ENCODE measurements at regions not wholly inside any gene's neighbourhood (a gene's known extent, or its start where the extent isn't known, plus 50 kb on each side); places are given as distances from the start of the nearest gene placed in this dataset.

- Histone ChIP-seq H3K27me3 (no peaks in the 10 kb centered on the region), H3K36me3 (no peaks in the 10 kb centered on the region), H3K9me3 (no peaks in the 10 kb centered on the region), H3K4me3 (no peak overlapping the region), H3K27ac (no peak overlapping the region), H3K4me1 (no peaks in the 10 kb centered on the region)
- 44% methylated on average over 1 of the region's 1 CpG for WGBS (ENCODE audit: insufficient coverage, low coverage, low lambda C conversion rate, missing lambda C conversion rate)
- intact Hi-C loops (cut with DNase I), result no loop called here
- DNase-seq (no peak), ATAC-seq (no peak)
- TF ChIP-seq CTCF (IDR thresholded peaks at IDR 0.05) (no peak), POLR2A (IDR thresholded peaks at IDR 0.05) (no peak)
Measured at GRCh38 chr10:52383088-52383487, 69.0 kb downstream of the DKK1 start.

- Histone ChIP-seq H3K4me1 (no peaks in the 10 kb centered on the region), H3K27me3 (no peaks in the 10 kb centered on the region), H3K9me3 (no peaks in the 10 kb centered on the region), H3K27ac (no peak overlapping the region), H3K36me3 (no peaks in the 10 kb centered on the region), H3K4me3 (no peak overlapping the region)
- 50% methylated on average over 2 of the region's 2 CpGs for WGBS (ENCODE audit: insufficient coverage, low coverage, low lambda C conversion rate, missing lambda C conversion rate)
- intact Hi-C loops (cut with DNase I), result no loop called here
- DNase-seq (no peak), ATAC-seq (no peak)
- no peak for TF ChIP-seq CTCF (IDR thresholded peaks at IDR 0.05)
- TF ChIP-seq POLR2A (IDR thresholded peaks at IDR 0.05), result no peak
Measured at GRCh38 chr10:52387744-52388143, 73.7 kb downstream of the DKK1 start.

- intact Hi-C loops (cut with DNase I), result no loop called here
- H3K27me3 ChIP-seq, result no peaks in the 10 kb centered on the region
- no peak for TF ChIP-seq POLR2A (IDR thresholded peaks at IDR 0.05)
- no peak for TF ChIP-seq CTCF (IDR thresholded peaks at IDR 0.05)
- no peaks in the 10 kb centered on the region for H3K9me3 ChIP-seq
- no peak for ATAC-seq
- no peak overlapping the region for H3K27ac ChIP-seq
- DNase-seq, result no peak
- no peaks in the 10 kb centered on the region for H3K36me3 ChIP-seq
- H3K4me3 ChIP-seq, result no peak overlapping the region
- WGBS (ENCODE audit: insufficient coverage, low coverage, low lambda C conversion rate, missing lambda C conversion rate), result 7% methylated on average over 2 of the region's 2 CpGs
- no peaks in the 10 kb centered on the region for H3K4me1 ChIP-seq
Measured at GRCh38 chr10:52390388-52390787, 76.3 kb downstream of the DKK1 start.

DNA sequence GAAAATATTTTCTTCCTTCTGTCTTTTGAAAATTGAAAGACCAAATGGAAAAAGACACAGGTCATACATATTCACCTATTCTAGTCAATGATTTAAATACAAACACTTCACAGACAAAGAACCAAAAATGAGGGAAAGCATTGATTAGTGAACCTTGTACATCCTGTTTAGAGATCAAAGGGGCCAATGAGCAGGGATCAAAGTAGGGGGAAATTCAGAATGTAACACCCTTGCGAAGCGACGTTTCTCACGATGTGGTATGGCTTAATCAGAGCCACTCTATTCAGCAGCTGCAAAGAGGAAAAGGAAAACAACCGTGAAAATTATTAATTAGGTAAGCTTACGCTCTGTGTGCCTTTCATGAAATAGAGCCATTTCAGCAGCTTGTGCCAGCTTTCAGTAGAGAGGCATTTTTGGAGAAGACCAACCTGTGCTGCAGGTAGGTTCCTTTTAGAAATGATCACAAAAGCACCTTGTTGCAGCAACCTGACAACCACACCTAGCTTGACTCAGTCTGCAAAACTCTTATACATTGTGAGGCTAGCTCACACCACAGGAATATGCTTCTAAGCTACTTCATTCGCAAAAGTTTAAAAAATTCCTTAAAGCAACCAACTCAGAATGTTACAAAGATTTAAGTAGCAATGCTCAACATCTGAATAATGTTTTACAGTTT lies 78.0 kb downstream of the DKK1 start:
- intact Hi-C loops (cut with DNase I), result no loop called here
- Histone ChIP-seq H3K36me3 (no peaks in the 10 kb centered on the region), H3K4me3 (no peak overlapping the region), H3K27ac (no peak overlapping the region), H3K4me1 (no peaks in the 10 kb centered on the region), H3K27me3 (no peaks in the 10 kb centered on the region), H3K9me3 (no peaks in the 10 kb centered on the region)
- no peak for TF ChIP-seq POLR2A (IDR thresholded peaks at IDR 0.05)
- TF ChIP-seq CTCF (IDR thresholded peaks at IDR 0.05), result no peak
- 50% methylated on average over 7 of the region's 7 CpGs for WGBS (ENCODE audit: insufficient coverage, low coverage, low lambda C conversion rate, missing lambda C conversion rate)
- no peak for ATAC-seq
- DNase-seq, result no peak

- Histone ChIP-seq H3K36me3 (no peaks in the 10 kb centered on the region), H3K9me3 (no peaks in the 10 kb centered on the region), H3K27me3 (no peaks in the 10 kb centered on the region), H3K4me1 (no peaks in the 10 kb centered on the region), H3K27ac (no peak overlapping the region), H3K4me3 (no peak overlapping the region)
- no peak for TF ChIP-seq POLR2A (IDR thresholded peaks at IDR 0.05)
- TF ChIP-seq CTCF (IDR thresholded peaks at IDR 0.05), result no peak
- 50% methylated on average over 1 of the region's 1 CpG for WGBS (ENCODE audit: insufficient coverage, low coverage, low lambda C conversion rate, missing lambda C conversion rate)
- intact Hi-C loops (cut with DNase I), result no loop called here
- DNase-seq (no peak), ATAC-seq (no peak)
Measured at GRCh38 chr10:52394246-52394645, 80.2 kb downstream of the DKK1 start.
